NCI-H446 treated with DMSO at 0.1 percent for 48 hours (cell line): ENCODE measurements at regions not wholly inside any gene's neighbourhood (a gene's known extent, or its start where the extent isn't known, plus 50 kb on each side); places are given as distances from the start of the nearest gene placed in this dataset.
"Not testable (repeated sequence)": the region's sequence is repeated elsewhere in the genome, so short reads cannot be mapped to it uniquely, and the experiment has no call there.

Experiments used
- DNase-seq: peaks from one replicate; lab custom pipeline; 2025; lab: John Stamatoyannopoulos, UW

DNA sequence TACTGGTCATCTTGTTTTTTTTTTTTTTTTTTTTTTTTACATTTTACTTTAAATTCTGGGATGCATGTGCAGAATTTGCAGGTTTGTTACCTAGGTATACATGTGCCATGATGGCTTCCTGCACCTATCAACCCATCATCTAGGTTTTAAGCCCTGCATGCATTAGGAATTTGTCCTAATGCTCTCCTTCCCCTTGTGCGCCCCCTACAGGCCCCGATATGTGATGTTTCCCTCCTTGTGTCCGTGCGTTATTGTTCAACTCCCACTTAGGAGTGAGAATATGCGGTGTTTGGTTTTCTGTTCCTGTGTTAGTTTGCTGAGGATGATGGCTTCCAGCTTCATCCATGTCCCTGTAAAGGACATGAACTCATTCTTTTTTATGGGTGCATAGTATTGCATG lies 249.6 kb upstream of the SLC16A7 start:
- DNase-seq, result not testable (repeated sequence)

DNA sequence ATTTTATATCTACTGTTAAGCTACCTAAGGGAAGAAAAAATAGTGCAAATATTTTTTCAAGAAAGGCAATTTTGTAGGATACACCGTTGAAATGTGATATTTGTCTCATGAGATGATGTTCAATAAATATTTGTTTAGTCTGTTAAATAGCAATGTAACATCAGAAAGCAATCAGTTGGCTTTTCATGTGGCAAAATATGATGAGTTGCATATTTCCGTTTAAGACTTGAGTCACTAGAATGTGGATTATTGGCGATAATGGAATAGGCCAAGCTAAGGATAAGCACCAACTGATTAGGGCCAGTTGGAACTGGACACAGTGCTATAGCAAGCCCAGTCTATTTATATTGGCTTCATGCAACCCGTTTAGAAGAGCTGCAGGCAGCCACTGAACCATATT lies 250.4 kb upstream of the SLC16A7 start:
- no peak for DNase-seq

DNA sequence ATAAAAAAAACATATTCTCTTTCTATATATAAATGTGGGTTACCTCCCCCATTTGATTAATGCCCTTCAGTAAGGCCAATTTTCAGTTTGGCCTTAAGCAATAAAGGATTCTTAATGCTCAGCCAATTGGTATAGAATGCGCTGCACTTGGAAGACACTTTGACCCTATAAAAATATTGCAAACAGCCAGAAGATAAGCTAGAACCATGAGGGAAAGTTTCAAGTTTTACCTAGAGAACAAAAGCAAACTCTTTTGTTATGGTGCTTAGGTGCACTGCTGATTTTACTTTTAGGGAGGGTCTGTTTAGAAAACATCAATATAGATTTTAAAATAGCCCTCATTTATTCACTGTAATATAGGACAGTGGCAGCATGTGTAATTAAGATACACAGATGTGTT lies 251.6 kb upstream of the SLC16A7 start:
- no peak for DNase-seq

DNA sequence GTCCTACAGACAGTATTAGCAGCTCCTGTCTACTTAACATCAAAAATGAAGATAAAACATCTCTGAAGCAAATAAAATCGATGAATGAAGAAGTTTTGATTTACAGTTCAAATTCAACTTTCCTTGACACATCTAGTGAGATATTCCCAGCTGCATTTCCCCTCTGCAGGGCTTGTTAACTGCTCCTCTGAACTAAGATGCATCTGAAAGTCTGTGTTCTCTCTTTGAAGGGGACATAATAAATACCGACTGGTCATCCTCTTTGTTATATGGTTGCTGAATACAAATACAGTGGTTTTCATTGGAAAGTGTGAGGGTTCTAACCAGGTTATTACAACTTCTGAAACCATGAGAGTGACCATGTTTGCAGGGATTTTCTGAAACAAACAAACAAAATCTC lies 266.4 kb upstream of the SLC16A7 start:
- DNase-seq, result no peak

DNA sequence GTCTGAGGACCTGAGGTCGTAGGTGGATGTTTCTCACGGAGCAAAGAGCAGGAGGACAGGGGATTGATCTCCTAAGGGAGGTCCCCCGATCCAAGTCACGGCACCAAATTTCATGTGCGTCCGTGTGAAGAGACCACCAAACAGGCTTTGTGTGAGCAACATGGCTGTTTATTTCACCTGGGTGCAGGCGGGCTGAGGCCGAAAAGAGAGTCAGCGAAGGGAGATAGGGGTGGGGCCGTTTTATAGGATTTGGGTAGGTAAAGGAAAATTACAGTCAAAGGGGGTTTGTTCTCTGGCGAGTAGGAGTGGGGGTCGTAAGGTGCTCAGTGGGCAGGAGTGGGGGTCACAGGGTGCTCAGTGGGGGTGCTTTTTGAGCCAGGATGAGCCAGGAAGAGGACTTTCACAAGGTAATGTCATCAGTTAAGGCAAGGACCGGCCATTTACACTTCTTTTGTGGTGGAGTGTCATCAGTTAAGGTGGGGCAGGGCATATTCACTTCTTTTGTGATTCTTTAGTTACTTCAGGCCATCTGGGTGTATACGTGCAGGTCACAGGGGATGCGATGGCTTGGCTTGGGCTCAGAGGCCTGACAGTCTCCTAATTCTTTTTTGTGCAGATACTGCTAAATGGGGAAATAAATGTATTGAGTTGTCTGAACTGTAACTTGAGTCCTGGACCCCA lies 267.3 kb upstream of the SLC16A7 start:
- DNase-seq, result not testable (repeated sequence)

DNA sequence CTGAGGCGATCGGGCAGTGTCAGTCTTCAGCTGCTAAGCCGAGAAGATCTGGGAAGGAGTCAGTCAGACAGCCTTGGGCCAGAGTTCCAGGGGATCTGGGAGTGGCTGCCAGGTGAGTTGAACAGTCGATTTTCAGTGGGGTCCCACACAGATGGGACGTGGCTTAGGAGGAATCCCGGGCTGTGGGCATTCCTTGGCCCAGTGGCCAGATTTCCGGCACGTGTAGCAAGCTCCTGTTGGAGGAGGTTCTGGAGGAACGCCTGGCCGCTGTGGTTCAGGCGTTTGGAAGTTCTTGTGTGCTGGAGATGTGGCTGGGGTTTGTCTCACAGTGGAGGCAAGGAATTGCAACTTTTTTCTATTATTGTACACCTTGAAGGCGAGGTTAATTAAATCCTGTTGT lies 269.4 kb upstream of the SLC16A7 start:
- not testable (repeated sequence) for DNase-seq

DNA sequence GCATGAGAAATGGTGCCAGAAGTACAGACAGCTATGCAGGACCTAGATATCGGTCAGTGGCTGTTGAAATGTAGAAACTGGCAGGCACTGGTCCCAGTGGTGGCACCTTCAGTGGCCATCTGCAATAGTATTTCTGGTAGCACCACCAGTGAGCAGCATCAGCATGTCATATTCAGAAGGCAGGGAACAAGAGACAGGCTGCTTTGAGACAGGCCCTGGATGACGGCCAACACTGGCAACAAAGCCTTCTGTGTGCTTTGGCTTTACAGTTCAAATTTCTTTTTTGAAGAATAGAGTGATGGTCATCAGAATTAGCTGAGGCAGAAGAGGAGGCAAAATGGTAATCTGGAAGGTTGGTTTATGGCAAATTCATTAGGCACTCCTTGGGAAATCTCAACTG lies 273.4 kb upstream of the SLC16A7 start:
- DNase-seq, result peak; percentile 51

DNA sequence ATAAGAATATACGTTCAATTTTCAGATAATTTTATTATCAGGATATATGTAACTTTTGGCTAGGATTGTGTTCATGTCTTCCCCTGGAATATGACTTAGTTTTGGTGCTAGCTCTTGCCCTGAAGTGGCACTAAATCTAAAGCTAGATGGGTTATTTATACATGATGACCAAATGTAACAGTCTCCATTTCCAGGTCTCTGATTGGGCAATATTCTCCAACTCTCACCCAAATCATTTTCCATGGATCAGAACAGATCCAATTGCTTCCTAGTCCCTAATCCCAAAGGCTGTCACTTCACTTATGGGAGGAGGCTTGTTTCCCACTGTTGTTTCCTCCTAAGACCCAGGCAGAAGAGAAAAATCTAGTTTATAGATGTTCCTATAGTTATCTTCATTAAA lies 274.6 kb upstream of the SLC16A7 start:
- DNase-seq, result no peak

DNA sequence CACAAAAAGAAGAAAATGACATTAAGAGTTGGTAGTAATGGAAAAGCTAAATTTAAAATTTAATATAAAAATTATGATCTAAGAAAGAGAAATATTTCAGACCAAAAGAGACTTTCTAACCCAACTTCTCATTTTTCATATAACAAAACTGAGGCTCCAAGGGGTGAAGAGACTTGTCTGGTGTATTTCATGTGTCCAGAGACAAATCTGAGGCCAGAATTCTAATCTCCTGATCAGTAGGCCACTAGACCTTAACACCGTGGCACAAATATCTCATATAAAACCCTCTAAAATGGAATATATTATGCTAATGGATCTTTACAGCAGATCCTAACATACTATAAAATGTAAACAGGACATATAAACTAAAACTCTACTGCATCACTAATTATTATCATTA lies 275.7 kb upstream of the SLC16A7 start:
- no peak for DNase-seq

DNA sequence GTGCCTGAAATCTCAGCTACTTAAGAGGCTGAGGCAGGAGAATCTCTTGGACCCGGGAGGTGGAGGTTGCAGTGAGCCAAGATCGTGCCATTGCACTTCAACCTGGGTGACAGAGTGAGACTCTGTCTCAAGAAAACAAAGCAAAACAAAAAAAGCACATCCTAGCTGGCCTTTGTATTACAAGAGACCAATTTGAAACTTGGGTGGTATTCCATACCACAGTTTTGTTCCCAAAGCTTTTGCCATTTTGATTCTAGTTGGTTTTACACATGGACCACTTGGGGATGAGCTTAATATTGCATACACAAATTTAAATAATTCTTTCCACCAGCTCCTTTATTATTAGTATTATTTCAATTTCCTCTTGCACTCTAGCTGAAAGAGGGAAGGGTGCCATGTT lies 276.9 kb upstream of the SLC16A7 start:
- DNase-seq, result no peak

DNA sequence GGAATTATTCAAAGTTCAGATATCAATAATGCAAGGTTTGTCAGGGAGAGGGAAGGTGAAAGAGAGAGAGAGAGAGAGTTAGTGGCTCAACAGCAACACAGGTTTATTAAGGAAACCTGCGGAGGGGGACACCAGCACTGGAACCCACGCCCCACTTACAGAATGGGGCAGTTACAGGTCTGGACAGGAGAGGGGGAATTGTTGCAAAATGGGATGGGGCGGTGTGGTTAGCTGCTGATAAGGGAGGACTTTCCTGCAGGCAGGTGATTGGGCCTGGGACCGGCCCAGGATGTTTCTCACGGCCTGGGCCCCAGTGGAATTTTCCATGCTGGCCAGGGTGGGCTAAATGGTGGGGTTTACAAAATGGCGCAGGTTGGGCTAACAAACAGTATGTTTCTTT lies 278.2 kb upstream of the SLC16A7 start:
- DNase-seq, result no peak

DNA sequence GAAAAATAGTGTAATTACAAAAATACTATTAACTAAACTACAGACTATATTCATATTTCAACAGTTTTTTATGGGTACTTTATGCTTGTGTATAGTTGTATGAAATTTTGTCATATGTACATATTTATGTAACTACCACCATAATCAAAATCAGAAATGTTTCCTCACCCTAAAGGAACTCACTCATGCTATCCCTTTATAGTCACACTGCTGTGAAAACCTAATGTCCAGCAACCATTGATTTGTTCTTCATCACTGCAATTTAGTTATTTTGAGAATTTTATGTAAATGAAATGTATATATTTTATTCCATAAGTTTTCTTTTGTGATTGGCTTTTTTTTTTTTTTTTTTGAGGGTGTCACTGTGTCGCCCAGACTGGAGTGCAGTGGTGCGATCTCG lies 278.9 kb upstream of the SLC16A7 start:
- DNase-seq, result no peak

DNA sequence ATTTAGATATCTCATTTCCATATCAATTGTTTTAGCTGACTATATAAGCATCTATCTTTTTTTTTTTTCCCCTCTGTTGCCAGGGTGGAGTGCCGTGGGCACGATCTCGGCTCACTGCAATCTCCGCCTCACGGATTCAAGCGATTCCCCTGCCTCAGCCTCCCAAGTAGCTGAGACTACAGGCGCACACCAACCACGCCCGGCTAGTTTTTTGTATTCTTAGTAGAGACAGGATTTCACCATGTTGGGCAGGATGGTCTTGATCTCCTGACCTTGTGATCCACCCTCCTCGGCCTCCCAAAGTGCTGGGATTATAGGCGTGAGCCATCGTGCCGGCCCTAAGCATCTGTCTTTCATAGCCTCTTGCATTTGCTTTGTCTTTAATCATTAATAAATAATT lies 279.5 kb upstream of the SLC16A7 start:
- DNase-seq, result not testable (repeated sequence)

DNA sequence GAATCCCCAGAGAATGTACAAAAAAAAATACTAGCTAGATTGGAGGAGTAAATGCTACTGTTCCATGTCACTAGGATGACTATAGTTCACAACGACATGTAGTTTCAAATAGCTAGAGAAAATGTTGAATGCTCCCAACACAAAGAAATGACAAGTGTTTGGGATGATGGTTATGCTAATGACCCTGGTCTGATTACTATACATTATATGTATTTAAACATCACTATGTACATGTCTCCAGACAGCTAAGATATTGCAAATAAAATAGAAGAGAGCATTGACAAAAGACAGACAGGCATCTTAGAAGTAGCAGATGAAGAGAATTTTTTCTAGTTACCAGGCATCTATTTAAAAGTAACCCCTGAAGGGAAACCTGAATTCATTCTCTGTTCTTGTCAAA lies 281.6 kb upstream of the SLC16A7 start:
- no peak for DNase-seq

DNA sequence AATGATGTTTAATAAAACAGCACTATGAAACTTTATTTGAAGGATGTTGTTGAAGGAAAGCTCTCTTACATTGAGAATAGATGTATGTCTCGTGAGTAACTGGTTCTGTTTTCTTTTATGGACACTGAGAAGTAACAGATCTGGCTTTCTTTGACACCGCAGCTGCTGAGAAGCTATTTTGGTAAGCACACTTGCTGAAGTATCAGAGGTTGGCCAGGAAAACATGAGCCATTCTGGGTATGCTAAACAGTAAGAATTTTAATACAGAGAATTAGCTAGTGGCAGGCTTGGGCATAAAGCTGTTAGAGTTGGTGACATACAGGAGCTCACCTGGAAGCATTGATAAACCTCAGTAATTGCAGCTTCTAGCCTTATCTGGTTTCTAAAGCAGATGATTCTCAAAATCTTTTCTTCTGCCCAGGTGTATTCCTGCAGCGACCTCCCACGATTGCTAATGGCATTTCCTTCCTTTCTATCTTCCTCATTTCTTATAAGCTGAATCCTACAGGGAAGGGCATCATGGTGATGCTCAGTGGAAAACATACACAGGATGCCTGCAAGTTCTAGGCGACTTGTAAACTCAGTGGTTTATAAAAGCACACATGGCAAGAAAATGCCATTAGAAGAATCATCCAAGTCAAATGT lies 291.6 kb upstream of the SLC16A7 start:
- no peak for DNase-seq

DNA sequence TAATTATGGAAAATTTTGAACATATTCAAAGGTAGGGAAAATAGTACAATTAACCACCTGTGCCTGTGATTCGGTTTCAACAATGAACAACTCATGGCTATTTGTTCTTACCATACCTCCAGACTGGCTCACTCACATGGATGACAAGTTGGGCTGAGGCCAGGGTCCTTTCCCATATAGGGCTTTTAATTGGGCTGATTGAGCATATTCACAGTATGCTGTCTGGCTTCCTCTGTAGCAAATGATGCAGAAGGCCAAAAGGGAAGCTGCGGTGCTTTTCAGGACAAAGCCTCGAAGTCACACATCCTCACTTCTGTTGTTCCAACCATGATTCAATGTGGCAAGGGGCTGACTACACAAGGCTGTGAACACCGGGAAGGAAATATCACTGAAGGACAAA lies 297.5 kb upstream of the SLC16A7 start:
- DNase-seq, result peak; percentile 1

DNA sequence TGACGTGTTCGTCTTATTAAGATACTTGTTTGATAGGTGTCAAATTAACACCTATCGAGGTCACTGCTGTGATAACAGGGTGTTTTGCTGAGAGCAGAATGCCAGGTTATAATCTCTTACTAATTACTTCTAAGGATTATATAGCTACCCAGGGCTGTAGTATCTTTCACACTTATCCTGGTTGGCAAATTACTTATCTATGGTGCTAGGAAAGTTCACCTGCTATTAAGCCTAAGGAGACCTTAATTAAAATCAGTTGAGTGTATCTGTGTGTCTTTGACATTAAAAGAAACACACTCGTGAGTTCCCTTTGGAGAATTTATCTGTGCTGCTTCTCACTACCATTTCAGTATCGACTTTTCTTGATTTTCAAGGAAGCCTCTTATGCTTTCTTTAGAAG lies 301.6 kb upstream of the SLC16A7 start:
- DNase-seq, result no peak

DNA sequence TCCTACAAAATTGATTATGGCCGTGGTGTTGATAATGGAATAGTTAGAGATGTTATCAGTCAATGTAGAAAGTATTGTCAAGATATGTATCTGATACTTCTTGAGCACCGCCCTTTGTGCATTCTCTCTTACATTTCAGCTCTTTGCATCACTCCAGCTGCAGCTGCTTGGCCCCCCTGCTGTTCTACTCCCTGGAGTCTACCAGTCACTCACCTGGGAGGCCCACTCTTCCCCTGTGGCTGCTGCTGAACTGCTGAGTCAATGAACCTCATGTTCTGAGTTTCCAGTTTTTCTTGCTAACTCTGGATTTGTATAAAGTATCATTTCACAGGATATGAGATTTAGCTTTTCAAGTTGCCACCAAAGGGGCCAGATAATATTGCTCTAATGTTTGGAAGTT lies 312.8 kb upstream of the SLC16A7 start:
- DNase-seq, result no peak

DNA sequence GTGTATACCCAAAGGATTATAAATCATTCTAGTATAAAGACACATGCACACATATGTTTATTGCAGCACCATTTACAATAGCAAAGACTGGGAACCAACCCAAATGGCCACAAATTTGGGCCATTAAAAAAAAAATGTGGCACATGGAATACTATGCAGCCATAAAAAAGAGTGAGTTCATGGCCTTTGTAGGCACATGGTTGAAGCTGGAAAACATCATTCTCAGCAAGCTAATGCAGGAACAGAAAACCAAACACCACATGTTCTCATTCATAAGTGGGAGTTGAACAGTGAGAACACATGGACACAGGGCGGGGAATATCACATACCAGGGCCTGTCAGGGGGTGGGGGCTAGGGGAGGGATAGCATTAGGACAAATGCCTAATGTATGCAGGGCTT lies 322.3 kb upstream of the SLC16A7 start:
- not testable (repeated sequence) for DNase-seq

DNA sequence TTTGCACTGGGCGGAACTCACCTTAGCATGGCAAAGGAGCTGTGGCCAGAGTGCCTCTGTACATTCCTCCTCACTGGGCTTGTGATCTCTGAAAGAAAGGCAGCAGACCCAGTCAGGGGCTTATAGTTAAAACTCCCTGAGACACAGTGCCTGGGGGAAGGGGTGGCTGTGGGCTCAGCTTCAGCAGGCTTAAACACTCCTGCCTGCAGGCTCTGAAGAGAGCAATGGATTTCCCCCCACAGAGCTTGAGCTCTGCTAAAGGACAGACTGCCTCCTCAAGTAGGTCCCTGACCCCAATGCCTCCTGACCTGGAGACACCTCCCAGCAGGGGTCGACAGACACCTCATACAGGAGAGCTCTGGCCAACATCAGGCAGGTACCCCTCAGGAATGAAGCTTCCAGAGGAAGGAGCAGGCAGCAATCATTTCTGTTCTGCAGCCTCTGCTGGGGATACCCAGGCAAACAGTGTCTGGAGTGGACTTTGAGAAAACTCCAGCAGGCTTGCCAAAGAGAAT lies 327.5 kb upstream of the SLC16A7 start:
- no peak for DNase-seq

DNA sequence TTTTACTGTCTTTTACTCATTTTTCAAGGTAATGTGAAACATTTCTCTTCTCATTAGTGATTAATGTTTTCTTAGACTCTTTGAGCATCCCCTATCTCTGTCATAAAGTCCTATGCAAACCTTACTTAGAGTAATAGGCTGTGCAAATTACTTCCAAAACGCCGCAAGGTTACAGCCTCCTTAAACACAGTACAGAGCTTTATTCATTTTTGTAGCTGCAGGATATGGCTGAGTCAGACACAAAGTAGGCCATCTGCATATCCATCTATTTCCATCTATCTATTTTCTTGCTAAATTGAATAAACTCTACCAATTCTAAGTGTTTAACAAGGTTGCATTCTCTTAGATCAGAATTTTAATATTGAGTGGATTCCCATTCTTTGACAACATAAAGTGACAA lies 335.6 kb upstream of the SLC16A7 start:
- no peak for DNase-seq

DNA sequence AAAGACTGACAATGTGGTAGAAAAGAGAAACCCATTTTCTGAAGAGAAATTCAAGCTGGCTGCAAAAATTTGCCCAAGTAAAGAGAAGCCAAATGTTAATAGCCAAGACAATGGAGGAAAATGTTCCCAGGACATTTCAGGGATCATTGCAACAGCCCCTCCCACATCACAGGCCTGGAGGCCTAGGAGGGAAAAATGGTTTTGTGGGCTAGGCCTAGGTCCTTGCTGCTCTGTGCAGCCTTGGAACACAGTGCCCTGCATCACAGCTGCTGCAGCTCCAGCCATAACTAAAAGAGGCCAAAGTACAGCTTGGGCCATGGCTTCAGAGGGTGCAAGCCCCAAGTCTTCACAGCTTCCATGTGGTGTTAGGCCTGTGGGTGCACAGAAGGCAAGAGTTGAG lies 332.4 kb upstream of the LRIG3 start:
- DNase-seq, result no peak

DNA sequence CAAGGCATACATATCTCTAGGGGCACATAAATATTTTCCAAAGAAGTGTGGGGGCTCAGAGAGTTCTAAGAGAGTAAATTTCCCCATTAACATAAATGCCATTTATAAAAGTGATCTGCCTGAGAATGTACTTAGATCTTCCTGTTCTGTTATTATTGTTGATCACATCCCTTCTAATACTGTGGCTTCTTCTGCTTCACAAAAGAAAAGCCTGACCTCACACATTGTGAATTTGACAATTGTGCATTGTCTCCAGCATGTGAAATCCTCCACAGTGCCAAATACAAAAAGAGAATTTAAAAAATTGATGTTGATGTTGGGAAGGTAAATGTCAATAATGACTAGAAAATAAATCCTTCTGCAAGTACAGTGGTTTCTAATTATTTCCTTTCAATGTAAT lies 330.5 kb upstream of the LRIG3 start:
- no peak for DNase-seq

DNA sequence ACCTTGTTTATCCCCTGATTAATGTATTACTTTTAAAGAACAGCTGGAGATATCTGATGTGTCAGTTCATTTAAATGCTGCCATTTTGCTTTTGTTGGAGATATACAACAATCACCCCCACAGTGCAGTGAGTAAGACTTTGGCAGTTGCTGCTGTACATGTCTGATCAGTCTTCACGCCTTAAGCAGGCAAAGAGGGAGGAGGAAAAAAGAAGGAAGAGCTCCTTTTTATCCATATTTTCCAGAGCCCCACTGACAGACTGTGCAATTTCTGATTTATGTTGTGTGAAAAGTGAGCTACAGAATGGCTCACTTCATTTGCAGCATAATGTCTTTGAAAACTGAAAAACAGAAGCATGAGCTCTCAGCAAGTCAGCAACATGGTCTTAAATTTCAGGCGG lies 319.7 kb upstream of the LRIG3 start:
- DNase-seq, result no peak
